Mesendoderm (in vitro differentiated cells): ENCODE measurements at regions not wholly inside any gene's neighbourhood (a gene's known extent, or its start where the extent isn't known, plus 50 kb on each side); places are given as distances from the start of the nearest gene placed in this dataset.

Experiments
- DNase-seq: peaks from one replicate; pipeline ENCODE4 v3.0.0; 2013
- H2AK5ac ChIP-seq: 2 replicates; pipeline ENCODE4 v1.6.1; 2013; ENCODE audit warnings: low read length, inconsistent platforms
- H2BK120ac ChIP-seq: 2 replicates; pipeline ENCODE4 v1.6.1; 2013; ENCODE audit warnings: low read depth, mild to moderate bottlenecking, low read length, moderate library complexity, mixed read lengths
- H2BK15ac ChIP-seq: replicated peaks from 2 replicates; pipeline ENCODE4 v1.6.1; 2013; ENCODE audit warnings: low read depth, mild to moderate bottlenecking, moderate library complexity
- H2BK5ac ChIP-seq: 2 replicates; pipeline ENCODE4 v1.6.1; 2013; ENCODE audit warnings: low read length, inconsistent platforms
- H3K18ac ChIP-seq: 2 replicates; pipeline ENCODE4 v1.6.1; 2013; ENCODE audit warnings: mild to moderate bottlenecking, low read length, mixed read lengths
- H3K23ac ChIP-seq: one replicate; pipeline ENCODE4 v1.6.1; 2013; ENCODE audit warnings: low read length
- H3K27ac ChIP-seq: 2 replicates; pipeline ENCODE4 v1.5.1; 2013; ENCODE audit warnings: low read depth, mild to moderate bottlenecking, inconsistent platforms, low read length, moderate library complexity
- H3K27me3 ChIP-seq: 2 replicates; pipeline ENCODE4 v1.6.1; 2013; ENCODE audit warnings: low read length, control low read depth, mild to moderate bottlenecking, inconsistent platforms; ENCODE audit not compliant: insufficient read depth, poor library complexity
- H3K36me3 ChIP-seq: 2 replicates; pipeline ENCODE4 v1.6.1; 2013; ENCODE audit warnings: low read length, inconsistent platforms; ENCODE audit not compliant: control insufficient read depth, insufficient read depth
- H3K4ac ChIP-seq: one replicate; pipeline ENCODE4 v1.6.1; 2013; ENCODE audit warnings: low read depth, mild to moderate bottlenecking, low read length, moderate library complexity
- H3K4me1 ChIP-seq: 2 replicates; pipeline ENCODE4 v1.6.1; 2013; ENCODE audit warnings: low read depth, low read length, inconsistent platforms; ENCODE audit not compliant: control insufficient read depth
- H3K4me2 ChIP-seq: 2 replicates; pipeline ENCODE4 v1.6.1; 2013; ENCODE audit warnings: low read length
- H3K4me3 ChIP-seq: 2 replicates; pipeline ENCODE4 v1.5.1; 2013; ENCODE audit warnings: mild to moderate bottlenecking, low read length
- H3K56ac ChIP-seq: one replicate; pipeline ENCODE4 v1.6.1; 2013; ENCODE audit warnings: low read length
- H3K79me1 ChIP-seq: 2 replicates; pipeline ENCODE4 v1.6.1; 2013; ENCODE audit warnings: low read length, inconsistent platforms
- H3K79me2 ChIP-seq: 2 replicates; pipeline ENCODE4 v1.6.1; 2013; ENCODE audit warnings: mild to moderate bottlenecking, low read length; ENCODE audit not compliant: control insufficient read depth, insufficient read depth
- H3K9ac ChIP-seq: 2 replicates; pipeline ENCODE4 v1.6.1; 2013; ENCODE audit warnings: low read length, inconsistent platforms
- H4K5ac ChIP-seq: one replicate; pipeline ENCODE4 v1.6.1; 2013; ENCODE audit warnings: low read length
- H4K8ac ChIP-seq: one replicate; pipeline ENCODE4 v1.6.1; 2013; ENCODE audit warnings: low read depth, mild to moderate bottlenecking, control low read depth, low read length, moderate library complexity
- WGBS: extraction: QIAGEN DNeasy Blood & Tissue Kit; methylation state at CpG from one replicate; pipeline ENCODE4 v1.1.7; 2013; ENCODE audit warnings: low lambda C conversion rate, missing lambda C conversion rate; ENCODE audit not compliant: insufficient coverage; ENCODE audit errors: extremely low coverage; 5-methylcytosine and 5-hydroxymethylcytosine counted together

DNA sequence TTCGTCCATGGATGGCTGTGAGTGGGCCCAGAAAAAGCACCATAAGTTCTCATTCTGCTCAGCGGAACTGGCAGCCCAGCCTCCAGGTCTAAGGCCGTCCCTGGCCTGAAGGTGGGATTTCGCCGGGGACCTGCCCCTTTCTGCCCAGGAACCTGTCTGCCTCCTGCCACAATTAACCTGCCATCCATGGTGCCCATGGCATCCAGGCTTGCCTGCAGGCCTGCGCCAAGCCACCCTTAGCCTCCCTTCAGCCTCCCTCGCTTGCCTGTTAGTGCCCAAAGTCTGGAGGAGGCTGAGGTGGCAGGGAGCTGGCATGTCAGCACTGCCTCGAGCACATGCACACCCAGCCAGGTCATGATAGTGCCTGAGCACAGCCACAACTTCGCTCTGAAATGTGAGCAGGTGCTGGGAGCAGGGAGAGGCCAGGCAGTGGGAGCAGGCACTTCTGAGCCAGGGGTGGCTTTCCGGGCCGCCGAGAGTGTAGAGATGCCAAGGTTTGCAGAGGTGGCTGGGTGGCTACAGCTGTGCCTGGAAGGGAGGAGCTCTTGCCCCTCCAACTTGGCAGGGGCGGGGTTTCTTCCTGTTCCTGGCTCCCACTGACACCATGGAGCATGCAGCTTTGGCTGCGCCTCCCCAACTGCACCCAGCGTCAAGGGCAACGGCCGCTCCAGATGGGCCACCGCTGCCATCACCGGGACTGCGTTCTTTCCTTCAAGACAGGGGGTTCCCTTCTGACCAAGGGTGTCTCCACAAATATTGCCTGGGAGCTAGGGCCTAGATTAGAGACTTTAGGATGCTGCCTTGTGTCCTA, 648.9 kb upstream of the VRK2 start:
- H2AK5ac ChIP-seq, result no peak overlapping the region
- no peaks in the 10 kb centered on the region for H3K36me3 ChIP-seq
- H3K27me3 ChIP-seq, result no peaks in the 10 kb centered on the region
- H3K27ac ChIP-seq, result no peak overlapping the region
- H3K4me3 ChIP-seq, result no peak overlapping the region
- no peaks in the 10 kb centered on the region for H3K4me1 ChIP-seq
- H3K9ac ChIP-seq, result no peak overlapping the region
- DNase-seq, result no peak
- no peak overlapping the region for H2BK15ac ChIP-seq
- H3K79me1 ChIP-seq, result no peaks in the 10 kb centered on the region
- no peak overlapping the region for H3K56ac ChIP-seq
- no peak overlapping the region for H3K23ac ChIP-seq
- no peak overlapping the region for H3K18ac ChIP-seq
- H3K4ac ChIP-seq, result no peak overlapping the region
- H3K4me2 ChIP-seq, result no peak overlapping the region
- no peak overlapping the region for H2BK5ac ChIP-seq
- no peak overlapping the region for H4K5ac ChIP-seq
- WGBS, result no CpG with 5 or more reads among the region's 20 CpGs
- no peak overlapping the region for H4K8ac ChIP-seq
- no peaks in the 10 kb centered on the region for H3K79me2 ChIP-seq
- no peak overlapping the region for H2BK120ac ChIP-seq

GRCh38 chr2:57399057-57399456, 647.5 kb upstream of the VRK2 start:
- no peak overlapping the region for H4K5ac ChIP-seq
- no peak overlapping the region for H3K9ac ChIP-seq

GRCh38 chr2:57402096-57402495, 644.5 kb upstream of the VRK2 start:
- Histone ChIP-seq H3K4me1 (no peaks in the 10 kb centered on the region), H3K4me3 (no peak overlapping the region), H3K9ac (no peak overlapping the region), H3K23ac (no peak overlapping the region), H4K8ac (no peak overlapping the region), H2BK120ac (no peak overlapping the region), H2BK15ac (no peak overlapping the region), H2BK5ac (no peak overlapping the region), H3K18ac (no peak overlapping the region), H3K4me2 (no peak overlapping the region), H3K27me3 (no peaks in the 10 kb centered on the region), H4K5ac (no peak overlapping the region), H3K4ac (no peak overlapping the region), H3K56ac (no peak overlapping the region), H3K79me1 (no peaks in the 10 kb centered on the region), H3K79me2 (no peaks in the 10 kb centered on the region), H2AK5ac (no peak overlapping the region), H3K36me3 (no peaks in the 10 kb centered on the region), H3K27ac (no peak overlapping the region)
- no peak for DNase-seq
- no CpG with 5 or more reads among the region's 2 CpGs for WGBS

More at GRCh38 chr2:57399057-57399456, 647.5 kb upstream of the VRK2 start:
- H3K79me1 ChIP-seq, result no peaks in the 10 kb centered on the region
- no peak overlapping the region for H2BK15ac ChIP-seq
- no peak overlapping the region for H2BK5ac ChIP-seq
- no peak overlapping the region for H3K27ac ChIP-seq
- no peaks in the 10 kb centered on the region for H3K4me1 ChIP-seq
- no peaks in the 10 kb centered on the region for H3K79me2 ChIP-seq
- no peak overlapping the region for H3K4me2 ChIP-seq
- H3K4ac ChIP-seq, result no peak overlapping the region
- no peak for DNase-seq
- H3K4me3 ChIP-seq, result no peak overlapping the region
- H3K56ac ChIP-seq, result no peak overlapping the region
- H2BK120ac ChIP-seq, result no peak overlapping the region
- H4K8ac ChIP-seq, result no peak overlapping the region
- no peak overlapping the region for H3K18ac ChIP-seq
- no peaks in the 10 kb centered on the region for H3K27me3 ChIP-seq
- no peak overlapping the region for H3K23ac ChIP-seq
- WGBS, result no CpG with 5 or more reads among the region's 5 CpGs
- no peak overlapping the region for H2AK5ac ChIP-seq
- no peaks in the 10 kb centered on the region for H3K36me3 ChIP-seq

DNA sequence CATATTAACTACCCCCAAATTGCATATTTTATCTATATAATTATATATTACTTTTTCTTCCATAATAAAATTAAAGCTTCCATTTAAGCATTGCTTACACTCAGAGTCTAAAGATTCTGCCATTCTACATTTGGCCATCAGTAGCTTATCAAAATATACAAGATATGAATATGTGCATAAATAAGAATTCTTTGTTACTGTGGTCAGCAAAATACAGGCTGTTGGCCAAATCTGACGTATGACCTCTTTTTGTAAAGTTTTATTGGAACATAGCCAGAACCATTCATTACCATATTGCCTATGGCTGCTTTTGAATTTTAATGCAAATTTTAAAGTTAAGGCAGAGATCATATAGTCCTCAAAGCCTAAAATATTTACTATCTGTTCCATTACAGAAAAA, 643.9 kb upstream of the VRK2 start:
- no CpG with 5 or more reads among the region's 1 CpG for WGBS
- Histone ChIP-seq H3K79me2 (no peaks in the 10 kb centered on the region), H3K27ac (no peak overlapping the region), H3K4ac (no peak overlapping the region), H3K23ac (no peak overlapping the region), H4K8ac (no peak overlapping the region), H2AK5ac (no peak overlapping the region), H3K56ac (no peak overlapping the region), H3K27me3 (no peaks in the 10 kb centered on the region), H2BK5ac (no peak overlapping the region), H3K4me2 (no peak overlapping the region), H3K18ac (no peak overlapping the region), H3K79me1 (no peaks in the 10 kb centered on the region), H3K36me3 (no peaks in the 10 kb centered on the region), H3K4me1 (no peaks in the 10 kb centered on the region), H3K9ac (no peak overlapping the region), H2BK120ac (no peak overlapping the region), H4K5ac (no peak overlapping the region), H2BK15ac (no peak overlapping the region), H3K4me3 (no peak overlapping the region)
- no peak for DNase-seq

DNA sequence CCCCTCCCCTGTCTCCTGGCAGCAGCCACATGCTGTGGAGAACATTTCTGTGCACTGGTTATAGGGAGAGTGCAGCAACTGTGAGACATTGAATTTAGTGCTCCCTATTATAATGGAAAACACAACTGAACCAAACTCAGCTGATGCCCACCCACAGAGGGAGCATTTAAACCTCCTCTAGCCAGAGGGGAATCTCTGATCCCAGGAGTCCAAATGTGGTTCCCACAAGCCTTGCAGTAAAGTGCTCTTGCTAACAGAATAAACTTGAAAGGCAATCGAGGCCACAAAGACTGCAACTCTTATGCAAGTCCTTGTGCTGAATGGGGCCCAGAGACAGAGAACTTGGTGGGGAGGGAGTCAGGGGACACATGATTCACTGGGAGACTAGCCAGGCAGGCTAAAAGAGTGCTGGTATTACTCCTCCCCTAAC, 638.8 kb upstream of the VRK2 start:
- Histone ChIP-seq H4K5ac (no peak overlapping the region), H3K4ac (no peak overlapping the region), H2AK5ac (no peak overlapping the region), H4K8ac (no peak overlapping the region), H3K27me3 (no peaks in the 10 kb centered on the region), H3K27ac (no peak overlapping the region), H3K36me3 (no peaks in the 10 kb centered on the region), H3K56ac (no peak overlapping the region), H3K23ac (no peak overlapping the region), H3K4me2 (no peak overlapping the region), H2BK5ac (no peak overlapping the region), H3K4me1 (no peaks in the 10 kb centered on the region), H2BK120ac (no peak overlapping the region), H3K9ac (no peak overlapping the region), H2BK15ac (no peak overlapping the region), H3K18ac (no peak overlapping the region), H3K79me1 (no peaks in the 10 kb centered on the region), H3K4me3 (no peak overlapping the region), H3K79me2 (no peaks in the 10 kb centered on the region)
- DNase-seq, result no peak
- WGBS, result no CpG with 5 or more reads among the region's 1 CpG

DNA sequence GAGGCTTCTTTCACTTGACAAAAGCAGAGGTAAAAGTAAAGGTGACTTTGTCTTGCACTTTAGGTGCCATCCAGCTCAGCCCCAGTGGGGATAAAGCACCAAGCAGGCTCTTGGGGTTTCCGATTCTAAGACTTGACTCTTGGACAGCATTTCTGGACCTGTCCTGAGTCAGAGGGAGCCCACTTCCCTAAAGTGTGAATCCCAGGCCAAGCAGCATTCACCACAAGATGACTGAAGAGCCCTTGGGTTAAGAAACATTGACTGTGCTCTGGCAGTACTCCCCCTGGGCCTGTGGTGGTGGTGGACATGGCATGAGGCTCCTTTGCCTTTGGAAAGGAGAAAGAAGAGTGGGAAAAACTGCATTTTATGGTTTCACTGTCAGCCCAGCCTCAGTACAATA, 638.0 kb upstream of the VRK2 start:
- Histone ChIP-seq H2BK15ac (no peak overlapping the region), H3K56ac (no peak overlapping the region), H2BK120ac (no peak overlapping the region), H3K27me3 (no peaks in the 10 kb centered on the region), H3K18ac (no peak overlapping the region), H3K9ac (no peak overlapping the region), H3K4me1 (no peaks in the 10 kb centered on the region), H3K36me3 (no peaks in the 10 kb centered on the region), H4K5ac (no peak overlapping the region), H3K79me2 (no peaks in the 10 kb centered on the region), H2AK5ac (no peak overlapping the region), H3K27ac (no peak overlapping the region), H3K4me2 (no peak overlapping the region), H3K4me3 (no peak overlapping the region), H3K79me1 (no peaks in the 10 kb centered on the region), H3K23ac (no peak overlapping the region), H4K8ac (no peak overlapping the region), H2BK5ac (no peak overlapping the region), H3K4ac (no peak overlapping the region)
- WGBS, result no CpG with 5 or more reads among the region's 1 CpG
- no peak for DNase-seq
